ENCODE measurements at regions not wholly inside any gene's neighbourhood (a gene's known extent, or its start where the extent isn't known, plus 50 kb on each side); places are given as distances from the start of the nearest gene placed in this dataset.

- TF ChIP-seq, protein P1, sequence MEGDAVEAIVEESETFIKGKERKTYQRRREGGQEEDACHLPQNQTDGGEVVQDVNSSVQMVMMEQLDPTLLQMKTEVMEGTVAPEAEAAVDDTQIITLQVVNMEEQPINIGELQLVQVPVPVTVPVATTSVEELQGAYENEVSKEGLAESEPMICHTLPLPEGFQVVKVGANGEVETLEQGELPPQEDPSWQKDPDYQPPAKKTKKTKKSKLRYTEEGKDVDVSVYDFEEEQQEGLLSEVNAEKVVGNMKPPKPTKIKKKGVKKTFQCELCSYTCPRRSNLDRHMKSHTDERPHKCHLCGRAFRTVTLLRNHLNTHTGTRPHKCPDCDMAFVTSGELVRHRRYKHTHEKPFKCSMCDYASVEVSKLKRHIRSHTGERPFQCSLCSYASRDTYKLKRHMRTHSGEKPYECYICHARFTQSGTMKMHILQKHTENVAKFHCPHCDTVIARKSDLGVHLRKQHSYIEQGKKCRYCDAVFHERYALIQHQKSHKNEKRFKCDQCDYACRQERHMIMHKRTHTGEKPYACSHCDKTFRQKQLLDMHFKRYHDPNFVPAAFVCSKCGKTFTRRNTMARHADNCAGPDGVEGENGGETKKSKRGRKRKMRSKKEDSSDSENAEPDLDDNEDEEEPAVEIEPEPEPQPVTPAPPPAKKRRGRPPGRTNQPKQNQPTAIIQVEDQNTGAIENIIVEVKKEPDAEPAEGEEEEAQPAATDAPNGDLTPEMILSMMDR (IDR thresholded peaks at IDR 0.05): no peak
- TF ChIP-seq POLR2A (IDR thresholded peaks at IDR 0.05): no peak
Observed at GRCh38 chr21:16492356-16492755, 762.6 kb downstream of the USP25 start.
